ENCODE measurements at regions not wholly inside any gene's neighbourhood (a gene's known extent, or its start where the extent isn't known, plus 50 kb on each side); places are given as distances from the start of the nearest gene placed in this dataset.

DNA sequence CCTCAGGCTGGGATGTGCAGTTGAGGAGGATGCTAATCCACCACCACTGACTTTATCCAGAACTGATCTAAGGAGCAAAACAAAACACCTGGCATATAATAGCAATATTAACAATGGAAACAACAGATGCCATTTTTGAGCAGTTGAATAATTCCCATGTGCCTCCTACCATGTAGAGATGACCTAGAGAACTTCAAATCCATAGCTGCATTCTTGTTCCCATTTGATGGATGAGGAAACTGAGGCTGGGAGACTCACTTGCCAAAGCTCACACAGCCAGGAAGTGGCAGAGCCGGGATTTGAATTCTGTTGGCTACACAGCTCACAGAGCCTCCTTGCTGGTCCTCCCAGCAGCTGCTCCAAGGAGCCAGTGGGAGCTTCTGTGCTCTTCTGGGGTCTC is 155.8 kb upstream of the MYL2 start:
- Histone ChIP-seq H3K4me3 (ENCODE audit: low read length) (no peak overlapping the region), H3K27me3 (ENCODE audit: control insufficient read depth, insufficient read depth, low read length) (peaks cover 17% of the 10 kb centered on the region), H3K36me3 (ENCODE audit: insufficient read depth, low read length) (no peaks in the 10 kb centered on the region), H3K4me1 (ENCODE audit: control insufficient read depth, insufficient read depth, low read length) (no peaks in the 10 kb centered on the region), H3K4me2 (ENCODE audit: low read length) (no peak overlapping the region), H3K9me3 (replicated peaks; ENCODE audit: low read length) (no peaks in the 10 kb centered on the region), H3K9ac (ENCODE audit: low read depth, low read length) (no peak overlapping the region)

DNA sequence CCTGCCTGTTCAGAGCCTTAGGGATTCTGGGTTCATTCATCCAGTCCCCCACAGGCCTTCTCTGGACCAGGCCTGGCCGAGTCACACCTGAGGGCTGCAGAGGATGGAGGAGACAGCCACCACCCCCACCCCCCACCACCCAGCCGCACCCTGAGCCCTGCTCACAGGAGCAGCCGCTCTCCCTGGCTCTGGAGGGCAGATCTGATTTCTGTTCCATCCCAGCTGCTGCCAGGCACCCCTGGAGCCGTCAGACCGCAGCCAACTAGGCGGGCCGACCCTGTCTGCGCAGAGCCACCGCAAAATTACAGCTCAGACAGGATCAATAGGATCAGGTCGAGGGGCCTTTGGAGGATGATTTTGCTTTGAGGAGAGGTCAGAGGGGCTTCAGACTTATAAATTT is 154.6 kb upstream of the MYL2 start:
- Histone ChIP-seq H3K9ac (ENCODE audit: low read depth, low read length) (no peak overlapping the region), H3K36me3 (ENCODE audit: insufficient read depth, low read length) (no peaks in the 10 kb centered on the region), H3K4me1 (ENCODE audit: control insufficient read depth, insufficient read depth, low read length) (no peaks in the 10 kb centered on the region), H3K4me2 (ENCODE audit: low read length) (no peak overlapping the region), H3K27me3 (ENCODE audit: control insufficient read depth, insufficient read depth, low read length) (peaks cover 14% of the 10 kb centered on the region), H3K9me3 (replicated peaks; ENCODE audit: low read length) (no peaks in the 10 kb centered on the region), H3K4me3 (ENCODE audit: low read length) (no peak overlapping the region)

DNA sequence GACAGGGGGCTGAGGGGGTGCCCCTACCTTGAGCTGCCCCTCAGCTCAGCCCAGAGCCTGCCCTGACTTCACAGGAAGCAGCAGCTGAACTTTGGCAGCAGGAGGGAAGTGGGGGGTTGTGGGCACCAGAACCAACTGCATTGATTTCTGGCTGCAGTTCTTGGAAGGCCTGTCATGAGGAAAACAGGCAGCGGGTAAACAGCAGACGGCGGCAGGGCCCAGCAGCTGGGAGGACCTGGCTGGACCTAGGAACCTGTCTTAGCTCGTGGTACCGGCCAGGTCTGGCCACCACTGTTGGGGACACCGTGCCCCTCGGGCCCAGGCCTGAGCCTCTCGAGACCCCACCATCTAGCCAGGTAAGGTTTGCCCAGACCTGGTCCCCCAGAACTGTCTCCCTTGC is 154.2 kb upstream of the MYL2 start:
- Histone ChIP-seq H3K9ac (ENCODE audit: low read depth, low read length) (no peak overlapping the region), H3K4me1 (ENCODE audit: control insufficient read depth, insufficient read depth, low read length) (no peaks in the 10 kb centered on the region), H3K4me2 (ENCODE audit: low read length) (no peak overlapping the region), H3K36me3 (ENCODE audit: insufficient read depth, low read length) (no peaks in the 10 kb centered on the region), H3K27me3 (ENCODE audit: control insufficient read depth, insufficient read depth, low read length) (peaks cover 14% of the 10 kb centered on the region), H3K4me3 (ENCODE audit: low read length) (no peak overlapping the region), H3K9me3 (replicated peaks; ENCODE audit: low read length) (no peaks in the 10 kb centered on the region)

DNA sequence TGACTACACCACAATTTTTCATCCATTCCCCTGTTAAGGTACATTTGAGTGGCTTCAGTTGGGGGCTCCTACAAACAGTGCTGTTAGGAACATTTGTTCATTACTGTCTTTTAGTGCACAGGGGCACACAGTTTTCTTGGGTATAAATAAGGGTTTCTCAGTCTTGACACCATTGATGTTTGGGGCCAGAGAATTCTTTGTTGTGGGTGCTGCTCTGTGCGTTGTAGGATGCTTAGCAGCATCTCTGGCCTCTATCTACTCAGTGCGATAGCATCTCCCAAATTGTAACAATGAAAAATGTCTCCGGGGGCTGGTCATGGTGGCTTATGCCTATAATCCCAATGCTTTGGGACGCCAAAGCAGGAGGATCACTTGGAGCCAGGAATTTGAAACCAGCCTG is 153.0 kb upstream of the MYL2 start:
- H3K36me3 ChIP-seq (ENCODE audit: insufficient read depth, low read length): no peaks in the 10 kb centered on the region
- no peak overlapping the region for H3K4me3 ChIP-seq (ENCODE audit: low read length)
- no peaks in the 10 kb centered on the region for H3K4me1 ChIP-seq (ENCODE audit: control insufficient read depth, insufficient read depth, low read length)
- peaks cover 14% of the 10 kb centered on the region for H3K27me3 ChIP-seq (ENCODE audit: control insufficient read depth, insufficient read depth, low read length)
- no peak overlapping the region for H3K9ac ChIP-seq (ENCODE audit: low read depth, low read length)
- H3K4me2 ChIP-seq (ENCODE audit: low read length): no peak overlapping the region
- H3K9me3 ChIP-seq (replicated peaks; ENCODE audit: low read length): no peaks in the 10 kb centered on the region

DNA sequence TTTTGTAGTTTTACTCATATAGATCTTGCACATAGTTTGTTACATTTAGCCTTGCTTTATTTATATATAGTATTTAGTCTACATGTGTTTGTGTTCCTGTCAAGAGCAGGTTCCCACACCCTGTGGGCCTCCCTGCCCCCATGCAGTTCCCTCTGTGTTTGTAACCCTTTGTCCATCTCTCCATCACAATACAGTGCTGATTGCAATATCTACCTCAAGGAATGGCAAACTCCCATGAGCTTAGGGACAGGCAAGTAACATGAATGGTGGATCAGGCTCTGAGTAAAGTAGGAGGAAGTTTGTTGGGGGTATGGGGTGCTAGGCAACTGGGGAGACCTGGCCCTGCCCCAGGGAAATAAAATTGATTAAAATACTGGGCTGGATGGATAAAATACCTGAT is 151.9 kb upstream of the MYL2 start:
- H3K27me3 ChIP-seq (ENCODE audit: control insufficient read depth, insufficient read depth, low read length): peaks cover 11% of the 10 kb centered on the region
- no peaks in the 10 kb centered on the region for H3K4me1 ChIP-seq (ENCODE audit: control insufficient read depth, insufficient read depth, low read length)
- H3K4me3 ChIP-seq (ENCODE audit: low read length): no peak overlapping the region
- no peak overlapping the region for H3K4me2 ChIP-seq (ENCODE audit: low read length)
- H3K9ac ChIP-seq (ENCODE audit: low read depth, low read length): no peak overlapping the region
- no peaks in the 10 kb centered on the region for H3K9me3 ChIP-seq (replicated peaks; ENCODE audit: low read length)
- no peaks in the 10 kb centered on the region for H3K36me3 ChIP-seq (ENCODE audit: insufficient read depth, low read length)

DNA sequence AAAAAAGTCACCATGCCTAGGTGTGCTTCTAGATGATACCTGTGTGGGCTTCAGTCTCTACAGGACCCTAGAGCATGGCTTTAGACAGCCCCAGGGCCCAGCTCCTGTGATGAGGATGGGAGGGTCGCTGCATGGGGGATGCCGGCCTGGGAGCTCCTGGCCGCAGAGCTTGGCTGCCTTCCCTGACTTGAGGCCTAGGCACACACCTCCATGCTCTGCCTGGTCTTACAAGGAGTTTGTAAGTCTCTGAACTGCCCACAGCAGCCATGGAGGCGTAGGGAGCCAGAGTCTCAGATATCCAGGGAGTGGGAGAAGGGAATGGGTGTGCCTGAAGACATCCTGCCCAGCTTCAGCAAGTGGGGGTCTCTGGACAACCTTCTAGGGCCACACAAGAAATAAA is 149.5 kb upstream of the MYL2 start:
- no peaks in the 10 kb centered on the region for H3K27me3 ChIP-seq (ENCODE audit: control insufficient read depth, insufficient read depth, low read length)
- H3K36me3 ChIP-seq (ENCODE audit: insufficient read depth, low read length): no peaks in the 10 kb centered on the region
- no peak overlapping the region for H3K4me2 ChIP-seq (ENCODE audit: low read length)
- H3K9ac ChIP-seq (ENCODE audit: low read depth, low read length): no peak overlapping the region
- no peaks in the 10 kb centered on the region for H3K4me1 ChIP-seq (ENCODE audit: control insufficient read depth, insufficient read depth, low read length)
- H3K9me3 ChIP-seq (replicated peaks; ENCODE audit: low read length): no peaks in the 10 kb centered on the region
- no peak overlapping the region for H3K4me3 ChIP-seq (ENCODE audit: low read length)

DNA sequence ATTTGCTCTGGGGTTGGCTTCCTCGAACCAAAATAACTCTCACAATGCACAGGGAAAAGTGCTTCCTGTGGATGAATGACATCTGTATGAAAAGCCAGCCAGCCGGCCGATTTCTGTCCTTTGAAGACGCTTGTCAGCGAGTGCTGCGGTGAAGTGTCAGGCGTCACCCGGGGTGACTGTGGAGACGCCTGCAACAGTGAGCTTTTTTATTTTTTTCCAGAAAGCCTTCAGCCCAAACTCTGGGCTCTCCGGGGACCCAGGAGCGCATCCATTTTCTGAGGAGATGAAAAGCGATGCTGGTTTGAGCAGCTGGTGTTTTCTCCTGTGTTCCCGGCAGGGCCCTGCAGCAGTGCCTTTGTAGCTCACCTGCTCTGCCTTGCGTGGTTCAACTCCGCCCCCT is 147.9 kb upstream of the MYL2 start:
- Histone ChIP-seq H3K4me2 (ENCODE audit: low read length) (no peak overlapping the region), H3K9me3 (replicated peaks; ENCODE audit: low read length) (no peaks in the 10 kb centered on the region), H3K36me3 (ENCODE audit: insufficient read depth, low read length) (no peaks in the 10 kb centered on the region), H3K4me1 (ENCODE audit: control insufficient read depth, insufficient read depth, low read length) (no peaks in the 10 kb centered on the region), H3K27me3 (ENCODE audit: control insufficient read depth, insufficient read depth, low read length) (no peaks in the 10 kb centered on the region), H3K4me3 (ENCODE audit: low read length) (no peak overlapping the region), H3K9ac (ENCODE audit: low read depth, low read length) (no peak overlapping the region)

DNA sequence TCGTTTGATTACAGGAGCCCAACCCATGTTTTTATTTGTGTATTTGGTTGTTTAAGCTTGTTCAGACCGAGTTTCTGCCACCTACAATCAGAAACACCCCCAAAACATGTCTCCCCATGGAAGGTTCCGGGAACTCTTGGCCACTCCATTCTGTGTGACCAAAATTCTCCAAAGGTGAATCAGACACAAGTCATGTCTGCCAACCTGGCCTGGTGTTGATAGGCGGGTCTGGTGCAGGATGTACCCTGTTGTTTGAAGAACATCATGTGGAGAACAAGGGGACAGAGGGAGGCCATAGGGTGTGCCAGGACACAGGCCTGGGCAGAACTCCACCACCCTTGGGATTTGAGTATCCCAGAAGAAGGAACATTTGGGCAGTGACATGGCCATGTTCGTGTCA is 147.1 kb upstream of the MYL2 start:
- H3K4me2 ChIP-seq (ENCODE audit: low read length): no peak overlapping the region
- no peaks in the 10 kb centered on the region for H3K36me3 ChIP-seq (ENCODE audit: insufficient read depth, low read length)
- H3K9ac ChIP-seq (ENCODE audit: low read depth, low read length): no peak overlapping the region
- no peaks in the 10 kb centered on the region for H3K9me3 ChIP-seq (replicated peaks; ENCODE audit: low read length)
- no peaks in the 10 kb centered on the region for H3K4me1 ChIP-seq (ENCODE audit: control insufficient read depth, insufficient read depth, low read length)
- H3K4me3 ChIP-seq (ENCODE audit: low read length): no peak overlapping the region
- no peaks in the 10 kb centered on the region for H3K27me3 ChIP-seq (ENCODE audit: control insufficient read depth, insufficient read depth, low read length)

DNA sequence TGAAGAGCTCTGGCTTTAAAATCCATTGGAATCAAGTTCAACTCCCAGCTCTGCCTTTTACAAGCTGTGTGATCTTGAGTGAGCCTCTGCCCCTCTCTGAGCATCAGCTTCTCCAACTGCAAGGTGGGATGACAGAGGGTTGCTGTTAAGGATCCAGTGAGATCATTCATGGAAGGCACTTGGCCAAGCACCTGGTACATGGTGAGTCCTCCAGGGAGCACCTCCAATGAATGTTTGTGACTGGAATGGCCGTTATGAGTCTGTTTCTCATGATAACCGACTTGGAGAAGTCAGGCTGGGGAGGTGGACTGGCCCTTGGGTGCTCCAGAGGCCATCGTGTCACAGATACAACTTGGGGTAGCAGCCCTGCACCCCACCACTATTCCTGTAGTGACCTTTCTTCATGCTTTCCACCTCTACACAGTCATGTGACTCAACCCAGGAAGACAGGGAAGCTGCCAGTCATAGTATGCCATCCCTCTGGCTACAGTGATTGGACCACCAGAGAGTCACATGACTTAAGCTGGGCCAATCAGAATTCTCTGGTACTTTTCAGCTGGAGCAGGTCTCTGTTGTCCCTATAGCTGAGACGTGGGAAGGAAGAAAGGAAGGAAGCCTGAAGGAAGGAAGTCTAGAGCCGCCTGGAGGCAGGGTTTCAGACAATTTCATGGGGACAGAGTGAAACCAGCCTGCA is 146.5 kb upstream of the MYL2 start:
- no peak overlapping the region for H3K4me2 ChIP-seq (ENCODE audit: low read length)
- no peaks in the 10 kb centered on the region for H3K36me3 ChIP-seq (ENCODE audit: insufficient read depth, low read length)
- H3K9ac ChIP-seq (ENCODE audit: low read depth, low read length): no peak overlapping the region
- H3K9me3 ChIP-seq (replicated peaks; ENCODE audit: low read length): no peaks in the 10 kb centered on the region
- H3K4me3 ChIP-seq (ENCODE audit: low read length): no peak overlapping the region
- no peaks in the 10 kb centered on the region for H3K27me3 ChIP-seq (ENCODE audit: control insufficient read depth, insufficient read depth, low read length)
- H3K4me1 ChIP-seq (ENCODE audit: control insufficient read depth, insufficient read depth, low read length): no peaks in the 10 kb centered on the region

DNA sequence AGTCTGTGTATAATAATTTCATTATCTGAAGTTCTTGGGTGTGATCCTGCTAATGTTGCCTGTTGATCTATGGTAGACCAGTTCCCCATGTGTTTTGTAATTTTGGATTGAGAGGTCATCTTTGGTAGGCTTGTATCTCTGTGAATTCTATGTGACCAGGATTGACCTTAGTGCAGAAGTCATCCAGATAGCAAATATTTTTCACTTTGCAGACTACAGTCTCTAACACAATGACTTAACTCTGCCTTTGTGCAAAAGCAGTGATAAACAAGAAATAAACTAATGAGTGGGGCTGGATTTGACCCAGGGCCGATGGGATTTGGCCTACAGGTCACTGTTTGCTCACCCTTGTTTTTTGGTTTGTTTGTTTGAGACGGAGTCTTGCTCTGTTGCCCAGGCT is 144.6 kb upstream of the MYL2 start:
- Histone ChIP-seq H3K36me3 (ENCODE audit: insufficient read depth, low read length) (no peaks in the 10 kb centered on the region), H3K9me3 (replicated peaks; ENCODE audit: low read length) (no peaks in the 10 kb centered on the region), H3K4me3 (ENCODE audit: low read length) (no peak overlapping the region), H3K4me1 (ENCODE audit: control insufficient read depth, insufficient read depth, low read length) (no peaks in the 10 kb centered on the region), H3K27me3 (ENCODE audit: control insufficient read depth, insufficient read depth, low read length) (no peaks in the 10 kb centered on the region), H3K4me2 (ENCODE audit: low read length) (no peak overlapping the region), H3K9ac (ENCODE audit: low read depth, low read length) (no peak overlapping the region)

DNA sequence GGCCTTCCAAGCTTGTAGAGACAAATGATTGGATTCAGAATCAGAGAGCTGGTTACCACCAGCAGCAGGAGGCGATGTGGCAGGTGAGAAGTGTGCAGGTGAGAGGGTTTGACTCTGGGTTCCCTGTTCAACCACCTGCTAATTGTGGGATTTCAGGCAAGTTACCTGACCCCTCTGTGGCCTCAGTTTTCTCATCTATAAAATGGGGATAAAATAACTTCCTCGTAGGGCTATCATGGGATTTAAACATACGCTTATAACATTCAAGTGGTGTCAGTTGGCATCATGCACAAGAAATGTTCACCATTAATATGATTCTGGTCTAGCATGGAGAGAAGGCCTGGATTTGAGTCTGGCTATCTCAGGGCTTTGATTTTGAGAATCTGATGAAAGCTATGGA is 143.8 kb upstream of the MYL2 start:
- no peaks in the 10 kb centered on the region for H3K4me1 ChIP-seq (ENCODE audit: control insufficient read depth, insufficient read depth, low read length)

DNA sequence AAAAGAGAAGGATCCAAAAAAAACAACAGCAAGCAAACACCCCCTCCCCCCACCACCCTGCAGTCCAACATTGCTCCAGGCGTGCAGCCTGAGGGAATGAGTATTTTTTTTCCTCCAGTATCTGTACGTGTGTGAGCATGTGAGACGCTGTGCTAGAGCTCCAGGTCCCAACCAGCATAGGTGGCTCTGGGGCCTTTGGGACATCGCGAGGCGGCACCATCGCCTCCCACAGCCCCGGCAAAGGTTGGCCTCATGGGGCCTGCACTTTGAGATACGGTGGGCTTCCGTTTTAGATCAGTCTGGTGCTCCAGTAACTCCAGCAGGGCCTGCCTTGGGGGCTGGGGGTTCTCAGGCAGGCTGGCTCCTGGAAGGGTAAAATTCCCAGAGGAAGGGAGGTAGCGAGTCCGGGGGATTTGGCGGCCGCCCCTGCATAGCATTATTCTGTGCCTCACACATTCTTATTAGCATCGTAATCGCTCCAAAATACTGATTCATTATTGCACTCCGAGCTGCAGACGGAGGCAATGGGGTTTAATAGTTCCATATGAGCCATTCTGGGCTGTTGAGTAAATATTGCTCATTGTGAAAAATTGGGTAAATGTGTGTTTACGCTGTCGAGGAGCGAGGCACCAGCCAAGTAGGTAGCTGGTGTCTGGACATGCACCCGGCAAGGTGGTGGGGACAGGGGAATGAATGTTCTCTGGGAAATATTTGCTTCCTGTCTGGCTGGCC is 143.1 kb upstream of the MYL2 start:
- no peaks in the 10 kb centered on the region for H3K4me1 ChIP-seq (ENCODE audit: control insufficient read depth, insufficient read depth, low read length)
- no peaks in the 10 kb centered on the region for H3K9me3 ChIP-seq (replicated peaks; ENCODE audit: low read length)
- no peak overlapping the region for H3K9ac ChIP-seq (ENCODE audit: low read depth, low read length)
- H3K27me3 ChIP-seq (ENCODE audit: control insufficient read depth, insufficient read depth, low read length): no peaks in the 10 kb centered on the region
- no peak overlapping the region for H3K4me2 ChIP-seq (ENCODE audit: low read length)
- no peaks in the 10 kb centered on the region for H3K36me3 ChIP-seq (ENCODE audit: insufficient read depth, low read length)
- H3K4me3 ChIP-seq (ENCODE audit: low read length): no peak overlapping the region

More for the DNA sequence above, 143.8 kb upstream of the MYL2 start:
- H3K9ac ChIP-seq (ENCODE audit: low read depth, low read length): no peak overlapping the region
- H3K36me3 ChIP-seq (ENCODE audit: insufficient read depth, low read length): no peaks in the 10 kb centered on the region
- no peaks in the 10 kb centered on the region for H3K9me3 ChIP-seq (replicated peaks; ENCODE audit: low read length)
- H3K4me3 ChIP-seq (ENCODE audit: low read length): no peak overlapping the region
- no peaks in the 10 kb centered on the region for H3K27me3 ChIP-seq (ENCODE audit: control insufficient read depth, insufficient read depth, low read length)
- no peak overlapping the region for H3K4me2 ChIP-seq (ENCODE audit: low read length)
